Neural progenitor cell (in vitro differentiated cells): ENCODE measurements at regions not wholly inside any gene's neighbourhood (a gene's known extent, or its start where the extent isn't known, plus 50 kb on each side); places are given as distances from the start of the nearest gene placed in this dataset.

Experiments
- DNase-seq: peaks from one replicate; pipeline ENCODE4 v3.0.0-alpha.2; 2016; ENCODE audit warnings: low spot score
- H2AFZ ChIP-seq: fragments of 200-600 bp; sonication (generic); replicated peaks from 2 replicates; pipeline ENCODE4 v1.6.1; 2016; ENCODE audit warnings: antibody characterized with exemption
- H3F3A ChIP-seq: fragments of 200-600 bp; sonication (generic); 2 replicates; pipeline ENCODE4 v1.6.1; 2016; ENCODE audit warnings: antibody characterized with exemption, low read depth
- H3K27ac ChIP-seq: fragments of 200-600 bp; sonication (generic); 2 replicates; pipeline ENCODE4 v1.5.1; 2016; ENCODE audit warnings: mild to moderate bottlenecking
- H3K27me3 ChIP-seq: fragments of 200-600 bp; sonication (generic); 2 replicates; pipeline ENCODE4 v1.6.1; 2016; ENCODE audit warnings: mild to moderate bottlenecking, moderate library complexity
- H3K36me3 ChIP-seq: fragments of 200-600 bp; sonication (generic); 2 replicates; pipeline ENCODE4 v1.5.1; 2016
- H3K4me1 ChIP-seq: fragments of 200-600 bp; sonication (generic); 2 replicates; pipeline ENCODE4 v1.6.1; 2016; ENCODE audit warnings: mixed run types
- H3K4me2 ChIP-seq: fragments of 200-600 bp; sonication (generic); 2 replicates; pipeline ENCODE4 v1.6.1; 2016
- H3K4me3 ChIP-seq: fragments of 200-600 bp; sonication (generic); 2 replicates; pipeline ENCODE4 v1.5.1; 2016
- H3K79me2 ChIP-seq: fragments of 200-600 bp; sonication (generic); 2 replicates; pipeline ENCODE4 v1.6.1; 2016; ENCODE audit warnings: low read depth
- H3K9ac ChIP-seq: fragments of 200-600 bp; sonication (generic); 2 replicates; pipeline ENCODE4 v1.6.1; 2016
- H3K9me3 ChIP-seq: fragments of 200-600 bp; sonication (generic); 2 replicates; pipeline ENCODE4 v1.5.1; 2016; ENCODE audit warnings: low read depth
- H4K20me1 ChIP-seq: fragments of 200-600 bp; sonication (generic); 2 replicates; pipeline ENCODE4 v1.6.1; 2016; ENCODE audit warnings: low read depth
- H3K27ac Mint-ChIP-seq: 3 replicates; pipeline ENCODE4 v1.8.0; 2021; ENCODE audit warnings: mixed read lengths
- H3K27me3 Mint-ChIP-seq: 2 replicates; pipeline ENCODE4 v1.8.0; 2022; ENCODE audit warnings: low read depth, mild to moderate bottlenecking, inconsistent platforms, moderate library complexity, mixed read lengths; ENCODE audit not compliant: insufficient read depth
- H3K36me3 Mint-ChIP-seq: 3 replicates; pipeline ENCODE4 v1.8.0; 2021; ENCODE audit warnings: mixed read lengths
- H3K4me1 Mint-ChIP-seq: 3 replicates; pipeline ENCODE4 v1.8.0; 2021; ENCODE audit warnings: mixed read lengths
- H3K4me3 Mint-ChIP-seq: 3 replicates; pipeline ENCODE4 v1.8.0; 2021; ENCODE audit warnings: mild to moderate bottlenecking, moderate library complexity, mixed read lengths
- H3K9me3 Mint-ChIP-seq: 3 replicates; pipeline ENCODE4 v1.8.0; 2020; ENCODE audit warnings: mixed read lengths
- CTCF ChIP-seq: fragments of 200-600 bp; sonication (generic); IDR thresholded peaks from 2 replicates; pipeline ENCODE4 v1.5.1; 2017; ENCODE audit warnings: antibody characterized with exemption, mild to moderate bottlenecking
- EZH2 ChIP-seq: fragments of 200-600 bp; sonication (generic); IDR thresholded peaks from 2 replicates; pipeline ENCODE4 v1.6.1; 2017; ENCODE audit warnings: antibody characterized with exemption, mild to moderate bottlenecking, moderate library complexity
- EZH2phosphoT487 ChIP-seq: fragments of 200-600 bp; sonication (generic); IDR thresholded peaks from 2 replicates; pipeline ENCODE4 v1.6.1; 2017; ENCODE audit warnings: antibody characterized with exemption

- no peaks in the 10 kb centered on the region for H3F3A ChIP-seq
- no peak overlapping the region for H3K4me2 ChIP-seq
- no peaks in the 10 kb centered on the region for H3K27me3 ChIP-seq
- no peaks in the 10 kb centered on the region for H4K20me1 ChIP-seq
- no peak overlapping the region for H2AFZ ChIP-seq
- Mint-ChIP-seq H3K9me3 (no peaks in the 10 kb centered on the region), H3K27me3 (no peaks in the 10 kb centered on the region), H3K4me3 (no peak overlapping the region), H3K4me1 (peaks cover 35% of the 10 kb centered on the region), H3K36me3 (no peaks in the 10 kb centered on the region), H3K27ac (peak overlapping the region; percentile 23)
- peaks cover 3% of the 10 kb centered on the region for H3K9me3 ChIP-seq
- H3K4me3 ChIP-seq = no peak overlapping the region
- H3K36me3 ChIP-seq = no peaks in the 10 kb centered on the region
- no peaks in the 10 kb centered on the region for H3K79me2 ChIP-seq
- no peak overlapping the region for H3K27ac ChIP-seq
- no peak for DNase-seq
- H3K9ac ChIP-seq = no peak overlapping the region
- no peaks in the 10 kb centered on the region for H3K4me1 ChIP-seq
- TF ChIP-seq EZH2phosphoT487 = no peak
- no peak for TF ChIP-seq CTCF
- no peak for TF ChIP-seq EZH2
Observed at GRCh38 chr21:16070207-16070651, 340.4 kb downstream of the USP25 start.

GRCh38 chr21:16071092-16071491 is 341.3 kb downstream of the USP25 start:
- Histone ChIP-seq H3K4me1 (no peaks in the 10 kb centered on the region), H3K9ac (no peak overlapping the region)
- H3K4me3 Mint-ChIP-seq = peak overlapping the region; percentile 31

GRCh38 chr21:16071761-16072160 is 342.0 kb downstream of the USP25 start:
- Histone ChIP-seq H3K4me1 (no peaks in the 10 kb centered on the region), H4K20me1 (no peaks in the 10 kb centered on the region), H3K27ac (no peak overlapping the region), H3F3A (no peaks in the 10 kb centered on the region), H3K36me3 (no peaks in the 10 kb centered on the region), H3K4me3 (no peak overlapping the region), H3K9ac (no peak overlapping the region), H3K27me3 (no peaks in the 10 kb centered on the region), H3K4me2 (no peak overlapping the region), H3K79me2 (no peaks in the 10 kb centered on the region), H3K9me3 (no peaks in the 10 kb centered on the region), H2AFZ (no peak overlapping the region)
- TF ChIP-seq EZH2phosphoT487 (no peak), EZH2 (no peak), CTCF (no peak)
- no peak overlapping the region for H3K27ac Mint-ChIP-seq
- no peaks in the 10 kb centered on the region for H3K36me3 Mint-ChIP-seq
- H3K4me3 Mint-ChIP-seq = no peak overlapping the region
- H3K9me3 Mint-ChIP-seq = no peaks in the 10 kb centered on the region
- H3K27me3 Mint-ChIP-seq = no peaks in the 10 kb centered on the region
- peaks cover 35% of the 10 kb centered on the region for H3K4me1 Mint-ChIP-seq
- DNase-seq = no peak

More at GRCh38 chr21:16071092-16071491, 341.3 kb downstream of the USP25 start:
- no peak overlapping the region for H3K4me2 ChIP-seq
- H3K4me3 ChIP-seq = no peak overlapping the region
- H3F3A ChIP-seq = no peaks in the 10 kb centered on the region
- peak overlapping the region; percentile 92 for H3K27ac Mint-ChIP-seq
- H3K79me2 ChIP-seq = no peaks in the 10 kb centered on the region
- peak overlapping the region; percentile 45 for H2AFZ ChIP-seq
- H3K9me3 Mint-ChIP-seq = no peaks in the 10 kb centered on the region
- H3K4me1 Mint-ChIP-seq = peaks cover 35% of the 10 kb centered on the region
- no peaks in the 10 kb centered on the region for H3K36me3 Mint-ChIP-seq
- H3K27ac ChIP-seq = no peak overlapping the region
- TF ChIP-seq CTCF = no peak
- no peak for TF ChIP-seq EZH2
- TF ChIP-seq EZH2phosphoT487 = no peak
- H4K20me1 ChIP-seq = no peaks in the 10 kb centered on the region
- no peaks in the 10 kb centered on the region for H3K27me3 ChIP-seq
- no peaks in the 10 kb centered on the region for H3K27me3 Mint-ChIP-seq
- no peaks in the 10 kb centered on the region for H3K36me3 ChIP-seq
- no peak for DNase-seq
- H3K9me3 ChIP-seq = no peaks in the 10 kb centered on the region
